IMR-90 (cell line): ENCODE measurements at regions not wholly inside any gene's neighbourhood (a gene's known extent, or its start where the extent isn't known, plus 50 kb on each side); places are given as distances from the start of the nearest gene placed in this dataset.

Experiments used
- ATAC-seq: fragments of 200-7000 bp; cut with Tn5 transposase; 2 replicates; pipeline ENCODE4 v1.9.1; 2020; ENCODE audit warnings: low read depth, mild to moderate bottlenecking, moderate library complexity
- BruUV-seq: library from RNA; stranded (reverse); fragments of 400-500 nt; replicated peaks from 2 replicates; lab custom pipeline; 2021; lab: Mats Ljungman, UMichigan
- CTCF ChIA-PET: fragments of 300-600 bp; formaldehyde crosslinking; extraction: SDS; loops from one replicate; lab custom pipeline; 2021; ENCODE audit warnings: antibody characterized with exemption; lab: Yijun Ruan, JAX
- POLR2A ChIA-PET: fragments of 300-600 bp; sonication (Branson Sonifier 250); formaldehyde crosslinking; loops from one replicate; lab custom pipeline; 2022; ENCODE audit warnings: antibody characterized with exemption; ENCODE audit not compliant: unreplicated experiment; lab: Charles Lee
- DNase-seq: peaks from one replicate; pipeline ENCODE4 v3.0.0; 2013
- H2AFZ ChIP-seq: replicated peaks from 2 replicates; pipeline ENCODE3; 2013; ENCODE audit warnings: low read length, mild to moderate bottlenecking; ENCODE audit not compliant: poor library complexity
- H2AK5ac ChIP-seq: 2 replicates; pipeline ENCODE4 v1.6.1; 2013; ENCODE audit warnings: low read depth, low read length, inconsistent platforms
- H2AK9ac ChIP-seq: replicated peaks from 2 replicates; pipeline ENCODE3; 2013; ENCODE audit warnings: mild to moderate bottlenecking, low read depth, low read length, moderate library complexity; ENCODE audit not compliant: poor library complexity
- H2BK120ac ChIP-seq: 2 replicates; pipeline ENCODE4 v1.6.1; 2013; ENCODE audit warnings: low read depth, low read length, inconsistent platforms
- H2BK15ac ChIP-seq: 3 replicates; pipeline ENCODE4 v1.6.1; 2013; ENCODE audit warnings: low read depth, low read length, inconsistent platforms
- H2BK20ac ChIP-seq: 2 replicates; pipeline ENCODE4 v1.6.1; 2013; ENCODE audit warnings: low read depth, mild to moderate bottlenecking, inconsistent platforms, low read length, moderate library complexity
- H2BK5ac ChIP-seq: 2 replicates; pipeline ENCODE4 v1.6.1; 2013; ENCODE audit warnings: mild to moderate bottlenecking, low read depth, low read length, inconsistent platforms; ENCODE audit not compliant: poor library complexity, severe bottlenecking
- H3K14ac ChIP-seq: replicated peaks from 2 replicates; pipeline ENCODE4 v1.6.1; 2013; ENCODE audit warnings: low read depth, low read length, inconsistent platforms
- H3K18ac ChIP-seq: 2 replicates; pipeline ENCODE4 v1.6.1; 2013; ENCODE audit warnings: low read depth, low read length, control low read depth
- H3K23ac ChIP-seq: 2 replicates; pipeline ENCODE4 v1.6.1; 2013; ENCODE audit warnings: low read depth, low read length, inconsistent platforms
- H3K27ac ChIP-seq: 2 replicates; pipeline ENCODE4 v1.5.1; 2013; ENCODE audit warnings: mild to moderate bottlenecking, control low read depth, low read length; ENCODE audit not compliant: insufficient read depth
- H3K27me3 ChIP-seq: 2 replicates; pipeline ENCODE4 v1.6.1; 2013; ENCODE audit warnings: low read length; ENCODE audit not compliant: control insufficient read depth, insufficient read depth
- H3K36me3 ChIP-seq: 2 replicates; pipeline ENCODE4 v1.6.1; 2013; ENCODE audit warnings: low read length, mixed read lengths; ENCODE audit not compliant: control insufficient read depth, insufficient read depth
- H3K4ac ChIP-seq: 2 replicates; pipeline ENCODE4 v1.6.1; 2013; ENCODE audit warnings: low read depth, low read length, inconsistent platforms
- H3K4me1 ChIP-seq: 2 replicates; pipeline ENCODE4 v1.6.1; 2013; ENCODE audit warnings: low read length, mixed read lengths; ENCODE audit not compliant: control insufficient read depth, insufficient read depth
- H3K4me2 ChIP-seq: 2 replicates; pipeline ENCODE4 v1.6.1; 2013; ENCODE audit warnings: low read depth, mild to moderate bottlenecking, control low read depth, low read length, moderate library complexity
- H3K4me3 ChIP-seq: 2 replicates; pipeline ENCODE4 v1.5.1; 2013; ENCODE audit warnings: low read depth, mild to moderate bottlenecking, control low read depth, low read length, moderate library complexity; ENCODE audit not compliant: insufficient read depth
- H3K56ac ChIP-seq: 2 replicates; pipeline ENCODE4 v1.6.1; 2013; ENCODE audit warnings: low read length, inconsistent platforms; ENCODE audit not compliant: insufficient read depth; ENCODE audit errors: extremely low read depth
- H3K79me1 ChIP-seq, 2 experiments: 2 replicates each; pipeline ENCODE4 v1.6.1; 2013; ENCODE audit warnings: low read length in 2 of 2, inconsistent platforms in 1 of 2, low read depth in 1 of 2
- H3K9ac ChIP-seq: 2 replicates; pipeline ENCODE4 v1.6.1; 2013; ENCODE audit warnings: low read depth, low read length, control low read depth
- H3K9me1 ChIP-seq: 2 replicates; pipeline ENCODE4 v1.6.1; 2013; ENCODE audit warnings: low read length, inconsistent platforms; ENCODE audit not compliant: insufficient read depth
- H3K9me3 ChIP-seq: 2 replicates; pipeline ENCODE4 v1.6.1; 2013; ENCODE audit warnings: low read length; ENCODE audit not compliant: control insufficient read depth, insufficient read depth
- H4K20me1 ChIP-seq: 2 replicates; pipeline ENCODE4 v1.6.1; 2013; ENCODE audit warnings: low read length, inconsistent platforms; ENCODE audit not compliant: insufficient read depth
- H4K5ac ChIP-seq: 2 replicates; pipeline ENCODE4 v1.6.1; 2013; ENCODE audit warnings: mild to moderate bottlenecking, low read depth, low read length, control low read depth
- H4K8ac ChIP-seq, 2 experiments: 2 replicates each; pipeline ENCODE4 v1.6.1; 2013; ENCODE audit warnings: low read depth in 2 of 2, low read length in 2 of 2, control low read depth in 1 of 2, inconsistent platforms in 1 of 2
- H4K91ac ChIP-seq: 2 replicates; pipeline ENCODE4 v1.6.1; 2013; ENCODE audit warnings: low read depth, low read length, inconsistent platforms; ENCODE audit not compliant: insufficient read depth
- BHLHE40 ChIP-seq: fragments of 150-350 bp; IDR thresholded peaks from 2 replicates; pipeline ENCODE4 v1.6.1; 2016; ENCODE audit warnings: mild to moderate bottlenecking, low read depth, low read length
- MAFK ChIP-seq: IDR thresholded peaks from 2 replicates; pipeline ENCODE4 v1.6.1; 2012; ENCODE audit warnings: low read depth, low read length, improper control_type of control experiment
- MAZ ChIP-seq: IDR thresholded peaks from 2 replicates; pipeline ENCODE4 v1.6.1; 2012; ENCODE audit warnings: low read depth, mild to moderate bottlenecking, low read length, improper control_type of control experiment, moderate library complexity, borderline replicate concordance
- NFE2L2 ChIP-seq: fragments of 150-350 bp; IDR thresholded peaks from 2 replicates; pipeline ENCODE4 v1.6.1; 2016; ENCODE audit warnings: low read depth, mild to moderate bottlenecking, low read length
- POLR2A ChIP-seq: IDR thresholded peaks from 2 replicates; pipeline ENCODE4 v1.6.1; 2012; ENCODE audit warnings: mild to moderate bottlenecking, low read depth, low read length
- RAD21 ChIP-seq: IDR thresholded peaks from 2 replicates; pipeline ENCODE4 v1.6.1; 2012; ENCODE audit warnings: low read length, improper control_type of control experiment
- RCOR1 ChIP-seq: IDR thresholded peaks from 2 replicates; pipeline ENCODE4 v1.6.1; 2012; ENCODE audit warnings: mild to moderate bottlenecking, low read length, improper control_type of control experiment; ENCODE audit not compliant: insufficient replicate concordance
- WGBS, 2 experiments: methylation state at CpG; one replicate each; pipeline versions ENCODE4 v1.1.5 to v1.1.7; 2013; ENCODE audit warnings: missing lambda C conversion rate in 2 of 2; ENCODE audit not compliant: insufficient read length in 1 of 2; ENCODE audit errors: extremely low coverage in 2 of 2; 5-methylcytosine and 5-hydroxymethylcytosine counted together
- dilution Hi-C: fragments of 300-500 bp; cut with HindIII; formaldehyde crosslinking; loops from one replicate; pipeline ENCODE4 v1.14.3; 2018; ENCODE audit warnings: low sequenced_read_pairs; ENCODE audit not compliant: unreplicated experiment
- in situ Hi-C: fragments of 300-500 bp; cut with MboI; formaldehyde crosslinking; loops from 3 replicates; pipeline ENCODE4 v1.14.3; 2019; ENCODE audit warnings: low sequenced_read_pairs, inconsistent platforms, mixed read lengths
- intact Hi-C: fragments of 100-400 bp; cut with micrococcal nuclease; formaldehyde crosslinking; loops from 2 replicates; pipeline ENCODE4 v1.10.0; 2022
- TF ChIP-seq, protein P1 (sequence below): fragments of 150-350 bp; IDR thresholded peaks from 2 replicates; pipeline ENCODE4 v1.6.1; 2016; ENCODE audit warnings: low read depth, mild to moderate bottlenecking, low read length, moderate library complexity, borderline replicate concordance
- TF ChIP-seq, protein P2 (sequence below): conservative IDR thresholded peaks from 2 replicates; pipeline ENCODE4 v1.5.1; 2012; ENCODE audit warnings: mild to moderate bottlenecking, low read depth, low read length, improper control_type of control experiment

DNA sequence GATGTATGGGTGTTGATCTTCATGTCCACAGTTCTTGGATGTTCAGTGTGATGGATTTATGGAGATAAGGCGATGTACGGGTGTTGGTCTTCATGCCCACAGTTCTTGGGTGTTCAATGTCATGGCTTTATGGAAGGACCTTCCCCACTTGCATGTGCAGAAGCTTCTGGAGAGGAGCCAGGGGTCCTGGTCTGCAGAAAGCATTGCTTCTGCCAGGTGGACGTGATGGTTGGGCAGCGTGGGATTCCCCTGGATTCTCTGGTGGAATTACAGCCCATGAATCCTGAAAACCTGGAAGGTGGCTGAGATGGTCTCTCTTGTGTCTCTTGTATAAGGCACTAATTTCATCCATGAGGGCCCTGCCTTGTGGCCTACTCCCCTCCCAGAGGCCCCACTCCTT is 183.7 kb upstream of the TCERG1L start:
- Histone ChIP-seq H4K5ac (no peak overlapping the region), H3K4me2 (no peak overlapping the region), H3K23ac (no peak overlapping the region), H3K14ac (no peak overlapping the region), H4K91ac (no peak overlapping the region), H3K4me3 (no peak overlapping the region), H2AK9ac (no peak overlapping the region), H3K9me3 (peaks cover 53% of the 10 kb centered on the region), H3K4me1 (no peaks in the 10 kb centered on the region), H2AK5ac (no peak overlapping the region), H3K9ac (no peak overlapping the region), H3K27ac (no peak overlapping the region), H4K8ac (no peak overlapping the region), H2AFZ (no peak overlapping the region), H3K27me3 (no peaks in the 10 kb centered on the region), H3K79me1 (no peaks in the 10 kb centered on the region), H2BK5ac (no peak overlapping the region), H3K18ac (no peak overlapping the region), H2BK15ac (no peak overlapping the region), H4K20me1 (no peaks in the 10 kb centered on the region), H2BK20ac (no peak overlapping the region), H3K36me3 (no peaks in the 10 kb centered on the region), H2BK120ac (no peak overlapping the region), H3K4ac (no peak overlapping the region), H3K56ac (no peak overlapping the region), H3K9me1 (no peaks in the 10 kb centered on the region)
- dilution Hi-C loops (no loop called here), in situ Hi-C loops (no loop called here), intact Hi-C loops (no loop called here)
- DNase-seq (no peak), ATAC-seq (no peak)
- 0% methylated on average over 1 of the region's 4 CpGs; no CpG with 5 or more reads in 1 of the 2 experiments for WGBS, 2 experiments
- ChIA-PET POLR2A (no interaction called here), CTCF (no interaction called here)
- no TSS peak for BruUV-seq
- no peak for TF ChIP-seq MAZ
- TF ChIP-seq, protein P1, sequence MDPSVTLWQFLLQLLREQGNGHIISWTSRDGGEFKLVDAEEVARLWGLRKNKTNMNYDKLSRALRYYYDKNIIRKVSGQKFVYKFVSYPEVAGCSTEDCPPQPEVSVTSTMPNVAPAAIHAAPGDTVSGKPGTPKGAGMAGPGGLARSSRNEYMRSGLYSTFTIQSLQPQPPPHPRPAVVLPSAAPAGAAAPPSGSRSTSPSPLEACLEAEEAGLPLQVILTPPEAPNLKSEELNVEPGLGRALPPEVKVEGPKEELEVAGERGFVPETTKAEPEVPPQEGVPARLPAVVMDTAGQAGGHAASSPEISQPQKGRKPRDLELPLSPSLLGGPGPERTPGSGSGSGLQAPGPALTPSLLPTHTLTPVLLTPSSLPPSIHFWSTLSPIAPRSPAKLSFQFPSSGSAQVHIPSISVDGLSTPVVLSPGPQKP = no peak
- TF ChIP-seq RAD21 = no peak
- no peak for TF ChIP-seq MAFK
- TF ChIP-seq, protein P2, sequence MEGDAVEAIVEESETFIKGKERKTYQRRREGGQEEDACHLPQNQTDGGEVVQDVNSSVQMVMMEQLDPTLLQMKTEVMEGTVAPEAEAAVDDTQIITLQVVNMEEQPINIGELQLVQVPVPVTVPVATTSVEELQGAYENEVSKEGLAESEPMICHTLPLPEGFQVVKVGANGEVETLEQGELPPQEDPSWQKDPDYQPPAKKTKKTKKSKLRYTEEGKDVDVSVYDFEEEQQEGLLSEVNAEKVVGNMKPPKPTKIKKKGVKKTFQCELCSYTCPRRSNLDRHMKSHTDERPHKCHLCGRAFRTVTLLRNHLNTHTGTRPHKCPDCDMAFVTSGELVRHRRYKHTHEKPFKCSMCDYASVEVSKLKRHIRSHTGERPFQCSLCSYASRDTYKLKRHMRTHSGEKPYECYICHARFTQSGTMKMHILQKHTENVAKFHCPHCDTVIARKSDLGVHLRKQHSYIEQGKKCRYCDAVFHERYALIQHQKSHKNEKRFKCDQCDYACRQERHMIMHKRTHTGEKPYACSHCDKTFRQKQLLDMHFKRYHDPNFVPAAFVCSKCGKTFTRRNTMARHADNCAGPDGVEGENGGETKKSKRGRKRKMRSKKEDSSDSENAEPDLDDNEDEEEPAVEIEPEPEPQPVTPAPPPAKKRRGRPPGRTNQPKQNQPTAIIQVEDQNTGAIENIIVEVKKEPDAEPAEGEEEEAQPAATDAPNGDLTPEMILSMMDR = no peak
- no peak for TF ChIP-seq RCOR1
- TF ChIP-seq POLR2A = no peak
- no peak for TF ChIP-seq BHLHE40
- no peak for TF ChIP-seq NFE2L2
